HEK293 (cell line): ENCODE measurements at regions not wholly inside any gene's neighbourhood (a gene's known extent, or its start where the extent isn't known, plus 50 kb on each side); places are given as distances from the start of the nearest gene placed in this dataset.

Experiments
- CTCF ChIA-PET: fragments of 350-600 bp; formaldehyde crosslinking; extraction: SDS; loops from one replicate; lab custom pipeline; 2021; ENCODE audit warnings: antibody characterized with exemption; lab: Yijun Ruan, JAX
- POLR2A ChIA-PET: fragments of 300-600 bp; formaldehyde crosslinking; extraction: SDS; loops from one replicate; lab custom pipeline; 2020; ENCODE audit warnings: antibody characterized with exemption, inconsistent platforms; lab: Yijun Ruan, JAX
- H3K27ac ChIP-seq: fragments of 200-500 bp; sonication (Bioruptor generic); 2 replicates; pipeline ENCODE4 v1.5.1; 2014; ENCODE audit warnings: low read depth, low read length, control low read depth, inconsistent platforms; ENCODE audit errors: extremely low read depth
- H3K36me3 ChIP-seq, 2 experiments: fragments of 200-500 bp in 1 of 2; sonication (Bioruptor generic) in 1 of 2; 1 replicate in 1 of 2; 2 replicates in 1 of 2; pipeline ENCODE4 v1.5.1; 2014 to 2017; ENCODE audit warnings: inconsistent platforms in 2 of 2, low read length in 2 of 2; ENCODE audit not compliant: control insufficient read depth in 2 of 2, insufficient read depth in 1 of 2
- H3K4me1 ChIP-seq: fragments of 200-500 bp; sonication (Bioruptor generic); 2 replicates; pipeline ENCODE4 v1.5.1; 2014; ENCODE audit warnings: mild to moderate bottlenecking, low read length, inconsistent platforms; ENCODE audit not compliant: control insufficient read depth, insufficient read depth
- H3K4me3 ChIP-seq: 2 replicates; pipeline ENCODE4 v1.5.1; 2011; ENCODE audit warnings: low read depth, mild to moderate bottlenecking, control low read depth, low read length, moderate library complexity
- H3K9me3 ChIP-seq: fragments of 200-500 bp; sonication (Bioruptor generic); 2 replicates; pipeline ENCODE4 v1.5.1; 2014; ENCODE audit warnings: low read depth, low read length, inconsistent platforms; ENCODE audit not compliant: control insufficient read depth, insufficient read depth
- FEZF1 ChIP-seq: fragments of 450-650 bp; formaldehyde crosslinking; IDR thresholded peaks from 2 replicates; pipeline ENCODE4 v1.5.1; 2016; ENCODE audit warnings: missing biosample characterization, missing genetic modification characterization
- HOXC10 ChIP-seq: sonication (generic); formaldehyde crosslinking; IDR thresholded peaks from 2 replicates; pipeline ENCODE4 v1.8.1; 2023; ENCODE audit warnings: mild to moderate bottlenecking, missing genetic modification reagents
- IKZF3 ChIP-seq: fragments of 450-650 bp; IDR thresholded peaks from 2 replicates; pipeline ENCODE4 v1.5.0; 2018; ENCODE audit warnings: missing biosample characterization, mild to moderate bottlenecking, missing genetic modification characterization, moderate library complexity
- PBX3 ChIP-seq: sonication (generic); formaldehyde crosslinking; IDR thresholded peaks from 2 replicates; pipeline ENCODE4 v1.8.1; 2022; ENCODE audit warnings: mild to moderate bottlenecking, moderate library complexity, missing genetic modification reagents
- TRIM28 ChIP-seq: IDR thresholded peaks from 2 replicates; pipeline ENCODE4 v1.6.1; 2011; ENCODE audit warnings: low read length, control low read depth, borderline replicate concordance
- TSHZ1 ChIP-seq: fragments of 450-650 bp; formaldehyde crosslinking; IDR thresholded peaks from 2 replicates; pipeline ENCODE4 v1.5.1; 2016; ENCODE audit warnings: missing biosample characterization, missing genetic modification characterization, borderline replicate concordance
- ZBTB44 ChIP-seq: fragments of 450-650 bp; IDR thresholded peaks from 2 replicates; pipeline ENCODE4 v1.5.1; 2018; ENCODE audit warnings: missing biosample characterization, mild to moderate bottlenecking, missing genetic modification characterization
- ZNF10 ChIP-seq: fragments of 450-650 bp; formaldehyde crosslinking; IDR thresholded peaks from 2 replicates; pipeline ENCODE4 v1.5.1; 2017; ENCODE audit warnings: missing biosample characterization, missing genetic modification characterization
- ZNF223 ChIP-seq: fragments of 450-650 bp; formaldehyde crosslinking; IDR thresholded peaks from 2 replicates; pipeline ENCODE4 v1.5.1; 2016; ENCODE audit warnings: missing biosample characterization, missing genetic modification characterization
- ZNF366 ChIP-seq: fragments of 450-650 bp; formaldehyde crosslinking; conservative IDR thresholded peaks from 2 replicates; pipeline ENCODE4 v1.5.1; 2016; ENCODE audit warnings: missing biosample characterization, missing genetic modification characterization
- ZNF433 ChIP-seq: fragments of 450-650 bp; formaldehyde crosslinking; IDR thresholded peaks from 2 replicates; pipeline ENCODE4 v1.5.1; 2016; ENCODE audit warnings: missing biosample characterization, missing genetic modification characterization, low read depth
- ZNF510 ChIP-seq: fragments of 450-650 bp; formaldehyde crosslinking; IDR thresholded peaks from 2 replicates; pipeline ENCODE4 v1.5.1; 2018; ENCODE audit warnings: mild to moderate bottlenecking, missing genetic modification characterization, missing biosample characterization; ENCODE audit not compliant: insufficient replicate concordance
- ZNF513 ChIP-seq: fragments of 450-650 bp; IDR thresholded peaks from 2 replicates; pipeline ENCODE4 v1.5.1; 2018; ENCODE audit warnings: missing biosample characterization, missing genetic modification characterization
- ZNF530 ChIP-seq: fragments of 450-650 bp; formaldehyde crosslinking; IDR thresholded peaks from 2 replicates; pipeline ENCODE4 v1.5.1; 2016; ENCODE audit warnings: low read depth, missing biosample characterization, missing genetic modification characterization
- ZNF610 ChIP-seq: fragments of 450-650 bp; formaldehyde crosslinking; IDR thresholded peaks from 2 replicates; pipeline ENCODE4 v1.5.1; 2016; ENCODE audit warnings: missing biosample characterization, missing genetic modification characterization, borderline replicate concordance
- ZNF658 ChIP-seq: fragments of 450-650 bp; formaldehyde crosslinking; IDR thresholded peaks from 2 replicates; pipeline ENCODE4; 2016; ENCODE audit warnings: missing biosample characterization, missing genetic modification characterization
- ZNF76 ChIP-seq: fragments of 450-650 bp; formaldehyde crosslinking; IDR thresholded peaks from 2 replicates; pipeline ENCODE4; 2016; ENCODE audit warnings: low read depth, missing biosample characterization, missing genetic modification characterization, borderline replicate concordance
- ZNF837 ChIP-seq: fragments of 450-650 bp; formaldehyde crosslinking; IDR thresholded peaks from 2 replicates; pipeline ENCODE4 v1.5.1; 2016; ENCODE audit warnings: missing biosample characterization, missing genetic modification characterization

GRCh38 chr6:147986846-147987245, 355.8 kb upstream of the SASH1 start:
- Histone ChIP-seq H3K9me3 (no peaks in the 10 kb centered on the region), H3K4me3 (no peak overlapping the region)
- TF ChIP-seq ZNF610 (tag by site-specific recombination) (no peak), FEZF1 (tag by site-specific recombination) (no peak), ZNF658 (tag by site-specific recombination) (no peak), ZNF76 (tag by site-specific recombination) (no peak), ZNF433 (tag by site-specific recombination) (no peak), ZBTB44 (tag by site-specific recombination) (no peak), TSHZ1 (tag by site-specific recombination) (no peak), TRIM28 (no peak), ZNF510 (no peak), IKZF3 (tag by site-specific recombination) (no peak), ZNF513 (no peak), HOXC10 (no peak), ZNF223 (tag by site-specific recombination) (no peak), ZNF837 (tag by site-specific recombination) (no peak)
- TF ChIP-seq, all 188 proteins: peak for 0
- Histone ChIP-seq H3K4me1 (no peaks in the 10 kb centered on the region), H3K27ac (no peak overlapping the region), H3K36me3 (no peaks in the 10 kb centered on the region)
- CTCF ChIA-PET, result no interaction called here
- POLR2A ChIA-PET, result no interaction called here

- no peaks in the 10 kb centered on the region for H3K4me1 ChIP-seq
- ChIA-PET POLR2A (no interaction called here), CTCF (no interaction called here)
- H3K4me3 ChIP-seq, result no peak overlapping the region
- no peak for TF ChIP-seq ZNF366 (tag by site-specific recombination)
- no peak for TF ChIP-seq ZNF530 (tag by site-specific recombination)
- no peak for TF ChIP-seq PBX3
- TF ChIP-seq ZNF10, result peak; percentile 76
- H3K9me3 ChIP-seq, result no peaks in the 10 kb centered on the region
- no peak overlapping the region for H3K27ac ChIP-seq
- H3K36me3 ChIP-seq, result no peaks in the 10 kb centered on the region
These were observed 352.5 kb upstream of the SASH1 start for GRCh38 chr6:147990159-147990558.
